ENCODE measurements at regions not wholly inside any gene's neighbourhood (a gene's known extent, or its start where the extent isn't known, plus 50 kb on each side); places are given as distances from the start of the nearest gene placed in this dataset.

- TF ChIP-seq, protein P1, sequence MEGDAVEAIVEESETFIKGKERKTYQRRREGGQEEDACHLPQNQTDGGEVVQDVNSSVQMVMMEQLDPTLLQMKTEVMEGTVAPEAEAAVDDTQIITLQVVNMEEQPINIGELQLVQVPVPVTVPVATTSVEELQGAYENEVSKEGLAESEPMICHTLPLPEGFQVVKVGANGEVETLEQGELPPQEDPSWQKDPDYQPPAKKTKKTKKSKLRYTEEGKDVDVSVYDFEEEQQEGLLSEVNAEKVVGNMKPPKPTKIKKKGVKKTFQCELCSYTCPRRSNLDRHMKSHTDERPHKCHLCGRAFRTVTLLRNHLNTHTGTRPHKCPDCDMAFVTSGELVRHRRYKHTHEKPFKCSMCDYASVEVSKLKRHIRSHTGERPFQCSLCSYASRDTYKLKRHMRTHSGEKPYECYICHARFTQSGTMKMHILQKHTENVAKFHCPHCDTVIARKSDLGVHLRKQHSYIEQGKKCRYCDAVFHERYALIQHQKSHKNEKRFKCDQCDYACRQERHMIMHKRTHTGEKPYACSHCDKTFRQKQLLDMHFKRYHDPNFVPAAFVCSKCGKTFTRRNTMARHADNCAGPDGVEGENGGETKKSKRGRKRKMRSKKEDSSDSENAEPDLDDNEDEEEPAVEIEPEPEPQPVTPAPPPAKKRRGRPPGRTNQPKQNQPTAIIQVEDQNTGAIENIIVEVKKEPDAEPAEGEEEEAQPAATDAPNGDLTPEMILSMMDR (IDR thresholded peaks at IDR 0.05): no peak
- no peak for TF ChIP-seq POLR2A (IDR thresholded peaks at IDR 0.05)
These were observed 81.1 kb downstream of the TNFSF18 start for GRCh38 chr1:172969611-172970010.
